Fibroblast of mammary gland (primary cell): ENCODE measurements at regions not wholly inside any gene's neighbourhood (a gene's known extent, or its start where the extent isn't known, plus 50 kb on each side); places are given as distances from the start of the nearest gene placed in this dataset.
"Not testable (repeated sequence)": the region's sequence is repeated elsewhere in the genome, so short reads cannot be mapped to it uniquely, and the experiment has no call there.

Experiments used
- DNase-seq: peaks from one replicate; pipeline ENCODE4 v3.0.0-alpha.2; 2010; ENCODE audit warnings: low read depth
- H3K4me3 ChIP-seq: 2 replicates; pipeline ENCODE4 v1.5.1; 2011; ENCODE audit warnings: low read depth, mild to moderate bottlenecking, low read length, moderate library complexity; ENCODE audit not compliant: control insufficient read depth
- CTCF ChIP-seq: conservative IDR thresholded peaks from 2 replicates; pipeline ENCODE4 v1.5.1; 2011; ENCODE audit warnings: low read depth, low read length, inconsistent platforms; ENCODE audit not compliant: control insufficient read depth, insufficient read depth

GRCh38 chr5:118125687-118126086 lies 862.7 kb downstream of the DTWD2 start:
- no peak for TF ChIP-seq CTCF
- no peak overlapping the region for H3K4me3 ChIP-seq
- DNase-seq, result no peak

- TF ChIP-seq CTCF, result no peak
- no peak for DNase-seq
- H3K4me3 ChIP-seq, result no peak overlapping the region
Measured at GRCh38 chr5:118121258-118121657, 867.1 kb downstream of the DTWD2 start.

- DNase-seq, result no peak
- no peak for TF ChIP-seq CTCF
- H3K4me3 ChIP-seq, result no peak overlapping the region
Measured at GRCh38 chr5:118115791-118116190, 872.6 kb downstream of the DTWD2 start.

GRCh38 chr5:118111956-118112355 lies 876.4 kb downstream of the DTWD2 start:
- no peak for TF ChIP-seq CTCF
- no peak overlapping the region for H3K4me3 ChIP-seq
- no peak for DNase-seq

GRCh38 chr5:118107246-118107645 lies 881.1 kb downstream of the DTWD2 start:
- not testable (repeated sequence) for DNase-seq, H3K4me3 ChIP-seq

GRCh38 chr5:118098716-118099115 lies 889.6 kb downstream of the DTWD2 start:
- H3K4me3 ChIP-seq, result no peak overlapping the region
- DNase-seq, result no peak
- no peak for TF ChIP-seq CTCF

- no peak overlapping the region for H3K4me3 ChIP-seq
- TF ChIP-seq CTCF, result no peak
- DNase-seq, result no peak
Measured at GRCh38 chr5:118095115-118095514, 893.2 kb downstream of the DTWD2 start.

GRCh38 chr5:118088448-118088847 lies 899.9 kb downstream of the DTWD2 start:
- DNase-seq, result no peak
- no peak overlapping the region for H3K4me3 ChIP-seq
- no peak for TF ChIP-seq CTCF
